GM21786 (cell line): ENCODE measurements at regions not wholly inside any gene's neighbourhood (a gene's known extent, or its start where the extent isn't known, plus 50 kb on each side); places are given as distances from the start of the nearest gene placed in this dataset.
A peak's percentile ranks its signal among the peaks of the same experiment; 100 is the strongest.

Experiments
- ATAC-seq: cut with Tn5 transposase; IDR thresholded peaks from one replicate; pipeline ENCODE4 v1.9.1; 2021; ENCODE audit not compliant: unreplicated experiment

- ATAC-seq = no peak
Measured at GRCh38 chr7:41311301-41311700, 391.6 kb downstream of the INHBA start.

GRCh38 chr7:41306486-41306885, 396.4 kb downstream of the INHBA start:
- no peak for ATAC-seq

GRCh38 chr7:41305001-41305400, 397.9 kb downstream of the INHBA start:
- no peak for ATAC-seq

- no peak for ATAC-seq
Measured at GRCh38 chr7:41303709-41304108, 399.2 kb downstream of the INHBA start.

GRCh38 chr7:41298409-41298808, 404.5 kb downstream of the INHBA start:
- ATAC-seq = peak; percentile 79

GRCh38 chr7:41297166-41297565, 405.7 kb downstream of the INHBA start:
- ATAC-seq = no peak

- no peak for ATAC-seq
Measured at GRCh38 chr7:41295455-41295815, 407.5 kb downstream of the INHBA start.

GRCh38 chr7:41294556-41295454, 408.1 kb downstream of the INHBA start:
- ATAC-seq = no peak

- no peak for ATAC-seq
Measured at GRCh38 chr7:41292487-41292886, 410.4 kb downstream of the INHBA start.

GRCh38 chr7:41287559-41288335, 415.1 kb downstream of the INHBA start:
- no peak for ATAC-seq

GRCh38 chr7:41280491-41280890, 422.4 kb downstream of the INHBA start:
- ATAC-seq = no peak

- no peak for ATAC-seq
Measured at GRCh38 chr7:41277561-41277960, 425.3 kb downstream of the INHBA start.

- no peak for ATAC-seq
Measured at GRCh38 chr7:41275255-41275654, 427.6 kb downstream of the INHBA start.

- no peak for ATAC-seq
Measured at GRCh38 chr7:41274179-41274578, 428.7 kb downstream of the INHBA start.

- no peak for ATAC-seq
Measured at GRCh38 chr7:41272664-41273063, 430.2 kb downstream of the INHBA start.

- no peak for ATAC-seq
Measured at GRCh38 chr7:41268878-41269277, 434.0 kb downstream of the INHBA start.

- no peak for ATAC-seq
Measured at GRCh38 chr7:41261080-41261479, 441.8 kb downstream of the INHBA start.

GRCh38 chr7:41257660-41258059, 445.2 kb downstream of the INHBA start:
- ATAC-seq = no peak

GRCh38 chr7:41256186-41256945, 446.5 kb downstream of the INHBA start:
- no peak for ATAC-seq

GRCh38 chr7:41255716-41256115, 447.2 kb downstream of the INHBA start:
- ATAC-seq = no peak

- no peak for ATAC-seq
Measured at GRCh38 chr7:41255113-41255512, 447.8 kb downstream of the INHBA start.
